ENCODE measurements at regions not wholly inside any gene's neighbourhood (a gene's known extent, or its start where the extent isn't known, plus 50 kb on each side); places are given as distances from the start of the nearest gene placed in this dataset.

GRCh38 chr2:121076498-121076820 is 208.5 kb downstream of the TFCP2L1 start:
- no peak for DNase-seq
- H3K9me3 ChIP-seq, result no peaks in the 10 kb centered on the region
- ATAC-seq, result no peak
- no peak for TF ChIP-seq CTCF (IDR thresholded peaks at IDR 0.05)
- H3K4me1 ChIP-seq (ENCODE audit: low read depth), result no peaks in the 10 kb centered on the region
- intact Hi-C loops (cut with DNase I, micrococcal nuclease), result no loop called here
- no peak overlapping the region for H3K4me3 ChIP-seq
- H3K36me3 ChIP-seq (ENCODE audit: low read depth), result no peaks in the 10 kb centered on the region

GRCh38 chr2:121076885-121077549 is 208.0 kb downstream of the TFCP2L1 start:
- no peaks in the 10 kb centered on the region for H3K4me1 ChIP-seq (ENCODE audit: low read depth)
- intact Hi-C loops (cut with DNase I, micrococcal nuclease), result no loop called here
- H3K9me3 ChIP-seq, result no peaks in the 10 kb centered on the region
- no peaks in the 10 kb centered on the region for H3K36me3 ChIP-seq (ENCODE audit: low read depth)
- ATAC-seq, result peak; percentile 83
- peak; percentile 70 to 87 (median 83) for DNase-seq
- TF ChIP-seq CTCF (IDR thresholded peaks at IDR 0.05), result peak; percentile 96
- H3K4me3 ChIP-seq, result no peak overlapping the region

GRCh38 chr2:121078899-121079298 is 206.1 kb downstream of the TFCP2L1 start:
- H3K9me3 ChIP-seq, result no peaks in the 10 kb centered on the region
- TF ChIP-seq CTCF (IDR thresholded peaks at IDR 0.05), result no peak
- H3K4me1 ChIP-seq (ENCODE audit: low read depth), result no peaks in the 10 kb centered on the region
- no peaks in the 10 kb centered on the region for H3K36me3 ChIP-seq (ENCODE audit: low read depth)
- no peak for DNase-seq
- no peak for ATAC-seq
- no peak overlapping the region for H3K4me3 ChIP-seq
- intact Hi-C loops (cut with DNase I, micrococcal nuclease), result no loop called here

- H3K9me3 ChIP-seq, result no peaks in the 10 kb centered on the region
- H3K36me3 ChIP-seq (ENCODE audit: low read depth), result no peaks in the 10 kb centered on the region
- DNase-seq (peak in 1 of 3 donors; percentile 76), ATAC-seq (peak; percentile 56)
- TF ChIP-seq CTCF (IDR thresholded peaks at IDR 0.05), result peak; percentile 48
- no peak overlapping the region for H3K4me3 ChIP-seq
- H3K4me1 ChIP-seq (ENCODE audit: low read depth), result no peaks in the 10 kb centered on the region
- intact Hi-C loops (cut with DNase I, micrococcal nuclease), result no loop called here
These were observed 204.8 kb downstream of the TFCP2L1 start for GRCh38 chr2:121080013-121080772.

- intact Hi-C loops (cut with DNase I, micrococcal nuclease), result no loop called here
- no peak for DNase-seq
- Histone ChIP-seq H3K4me1 (ENCODE audit: low read depth) (no peaks in the 10 kb centered on the region), H3K4me3 (no peak overlapping the region), H3K9me3 (no peaks in the 10 kb centered on the region), H3K36me3 (ENCODE audit: low read depth) (no peaks in the 10 kb centered on the region)
- ATAC-seq, result no peak
- no peak for TF ChIP-seq CTCF (IDR thresholded peaks at IDR 0.05)
These were observed 203.3 kb downstream of the TFCP2L1 start for GRCh38 chr2:121081701-121082100.
